Gastrocnemius medialis (tissue), 4 donors: ENCODE measurements at regions not wholly inside any gene's neighbourhood (a gene's known extent, or its start where the extent isn't known, plus 50 kb on each side); places are given as distances from the start of the nearest gene placed in this dataset.

Source experiments
- ATAC-seq, 2 donors: fragments of 150-250 bp; one replicate each; pipeline ENCODE4 v1.9.1; 2016
- DNase-seq, 2 donors: peaks; one replicate each; pipeline ENCODE4 v3.0.0-alpha.2; 2019
- H3K27ac ChIP-seq, 4 donors: fragments of 200-600 bp; sonication (generic); 1 replicate in 1 of 4; 2 replicates in 3 of 4; pipeline ENCODE4 v1.5.1; 2016 to 2018; ENCODE audit warnings: mild to moderate bottlenecking in 2 of 4, moderate library complexity in 1 of 4
- H3K27me3 ChIP-seq, 3 donors: fragments of 200-600 bp; sonication (generic) in 2 of 3; 1 replicate in 1 of 3; 2 replicates in 2 of 3; pipeline versions ENCODE4 v1.5.1 to v1.6.0; 2016 to 2019; ENCODE audit warnings: mild to moderate bottlenecking in 1 of 3, moderate library complexity in 1 of 3
- H3K36me3 ChIP-seq, 2 donors: fragments of 200-600 bp; sonication (generic) in 1 of 2; one replicate each; pipeline ENCODE4 v1.5.1; 2017 to 2018
- H3K4me1 ChIP-seq, 2 donors: fragments of 200-600 bp; sonication (generic) in 1 of 2; one replicate each; pipeline ENCODE4 v1.5.1; 2016 to 2017; ENCODE audit warnings: mild to moderate bottlenecking in 2 of 2
- H3K4me3 ChIP-seq, 4 donors: fragments of 200-600 bp; sonication (generic) in 3 of 4; 1 replicate in 1 of 4; 2 replicates in 3 of 4; pipeline ENCODE4 v1.5.1; 2016 to 2019; ENCODE audit warnings: mild to moderate bottlenecking in 2 of 4
- H3K9me3 ChIP-seq, 3 donors: fragments of 200-600 bp; sonication (generic) in 2 of 3; 1 replicate in 1 of 3; 2 replicates in 2 of 3; pipeline ENCODE4 v1.5.1; 2016 to 2019
- CTCF ChIP-seq, 5 experiments: fragments of 450-650 bp in 3 of 5; fragments of 200-600 bp in 2 of 5; sonication (generic) in 2 of 5; IDR thresholded peaks in 4 of 5; conservative IDR thresholded peaks in 1 of 5; 1 replicate in 4 of 5; 2 replicates in 1 of 5; pipeline ENCODE4 v1.5.1; 2016 to 2019; ENCODE audit warnings: antibody characterized with exemption in 5 of 5, mild to moderate bottlenecking in 3 of 5, moderate library complexity in 3 of 5
- POLR2A ChIP-seq, 2 donors: fragments of 450-650 bp; IDR thresholded peaks; one replicate each; pipeline ENCODE4 v1.6.1; 2017; ENCODE audit warnings: antibody characterized with exemption in 2 of 2, mild to moderate bottlenecking in 2 of 2, moderate library complexity in 2 of 2
- in situ Hi-C, 4 donors: fragments of 200-750 bp; cut with MboI; loops; one replicate each; pipeline versions ENCODE4 v1.15.0 to v1.8.0; 2017; ENCODE audit warnings: low sequenced_read_pairs in 4 of 4
- intact Hi-C: fragments of 100-400 bp; cut with DNase I; formaldehyde crosslinking; loops from one replicate; pipeline ENCODE4 v1.15.1; 2023; ENCODE audit warnings: low total_unique reads

GRCh38 chr2:147224070-147224469 is 620.8 kb upstream of the ACVR2A start:
- Histone ChIP-seq H3K36me3 (no peaks in the 10 kb centered on the region), H3K9me3 (no peaks in the 10 kb centered on the region), H3K27ac (no peak overlapping the region), H3K4me1 (no peaks in the 10 kb centered on the region), H3K4me3 (no peak overlapping the region), H3K27me3 (no peaks in the 10 kb centered on the region)
- intact Hi-C loops (no loop called here), in situ Hi-C loops (no loop called here)
- no peak for DNase-seq
- no peak for ATAC-seq
- TF ChIP-seq CTCF (IDR thresholded peaks at IDR 0.05 in 4 of 5, conservative IDR thresholded peaks at IDR 0.05 in 1 of 5), result no peak
- TF ChIP-seq POLR2A (IDR thresholded peaks at IDR 0.05), result no peak

GRCh38 chr2:147223553-147224060 is 621.2 kb upstream of the ACVR2A start:
- Histone ChIP-seq H3K9me3 (no peaks in the 10 kb centered on the region), H3K27ac (no peak overlapping the region), H3K4me3 (no peak overlapping the region), H3K36me3 (no peaks in the 10 kb centered on the region), H3K27me3 (no peaks in the 10 kb centered on the region), H3K4me1 (no peaks in the 10 kb centered on the region)
- intact Hi-C loops (no loop called here), in situ Hi-C loops (no loop called here)
- ATAC-seq, result no peak
- TF ChIP-seq POLR2A (IDR thresholded peaks at IDR 0.05) (no peak), CTCF (IDR thresholded peaks at IDR 0.05 in 4 of 5, conservative IDR thresholded peaks at IDR 0.05 in 1 of 5) (no peak)
- DNase-seq, result no peak

- intact Hi-C loops, result no loop called here
- Histone ChIP-seq H3K9me3 (no peaks in the 10 kb centered on the region), H3K36me3 (no peaks in the 10 kb centered on the region), H3K27ac (no peak overlapping the region), H3K4me1 (no peaks in the 10 kb centered on the region), H3K4me3 (no peak overlapping the region), H3K27me3 (no peaks in the 10 kb centered on the region)
- TF ChIP-seq POLR2A (IDR thresholded peaks at IDR 0.05) (no peak), CTCF (IDR thresholded peaks at IDR 0.05 in 4 of 5, conservative IDR thresholded peaks at IDR 0.05 in 1 of 5) (no peak)
- ATAC-seq (no peak), DNase-seq (no peak)
- in situ Hi-C loops, result no loop called here
Measured at GRCh38 chr2:147223119-147223518, 621.7 kb upstream of the ACVR2A start.

GRCh38 chr2:147222506-147222905 is 622.3 kb upstream of the ACVR2A start:
- ATAC-seq, result no peak
- no peak for TF ChIP-seq CTCF (IDR thresholded peaks at IDR 0.05 in 4 of 5, conservative IDR thresholded peaks at IDR 0.05 in 1 of 5)
- TF ChIP-seq POLR2A (IDR thresholded peaks at IDR 0.05), result no peak
- intact Hi-C loops (no loop called here), in situ Hi-C loops (no loop called here)
- no peaks in the 10 kb centered on the region for H3K27me3 ChIP-seq
- H3K9me3 ChIP-seq, result no peaks in the 10 kb centered on the region
- no peak for DNase-seq
- no peaks in the 10 kb centered on the region for H3K36me3 ChIP-seq
- H3K27ac ChIP-seq, result no peak overlapping the region
- no peak overlapping the region for H3K4me3 ChIP-seq
- H3K4me1 ChIP-seq, result no peaks in the 10 kb centered on the region

- H3K27me3 ChIP-seq, result no peaks in the 10 kb centered on the region
- no peak overlapping the region for H3K27ac ChIP-seq
- ATAC-seq (peak; percentile 60 to 72), DNase-seq (peak in 1 of 2 donors; percentile 3)
- intact Hi-C loops, result no loop called here
- H3K4me3 ChIP-seq, result no peak overlapping the region
- peaks cover 0 to 5% of the 10 kb centered on the region in 2 donors for H3K4me1 ChIP-seq
- no peaks in the 10 kb centered on the region for H3K9me3 ChIP-seq
- TF ChIP-seq CTCF (IDR thresholded peaks at IDR 0.05 in 4 of 5, conservative IDR thresholded peaks at IDR 0.05 in 1 of 5) (no peak), POLR2A (IDR thresholded peaks at IDR 0.05) (no peak)
- H3K36me3 ChIP-seq, result no peaks in the 10 kb centered on the region
- in situ Hi-C loops, result no loop called here
Measured at GRCh38 chr2:147214914-147215313, 629.9 kb upstream of the ACVR2A start.
